HG02938 (cell line): ENCODE measurements at regions not wholly inside any gene's neighbourhood (a gene's known extent, or its start where the extent isn't known, plus 50 kb on each side); places are given as distances from the start of the nearest gene placed in this dataset.

Experiments used
- ATAC-seq: cut with Tn5 transposase; IDR thresholded peaks from one replicate; pipeline ENCODE4 v1.9.1; 2021; ENCODE audit warnings: mild to moderate bottlenecking, moderate library complexity; ENCODE audit not compliant: unreplicated experiment

- no peak for ATAC-seq
Measured at GRCh38 chr5:1669276-1670155, 130.1 kb downstream of the MRPL36 start.

- ATAC-seq: no peak
Measured at GRCh38 chr5:1668141-1668721, 131.4 kb downstream of the MRPL36 start.

- ATAC-seq: no peak
Measured at GRCh38 chr5:1667648-1668140, 131.9 kb downstream of the MRPL36 start.

- no peak for ATAC-seq
Measured at GRCh38 chr5:1666812-1667588, 132.6 kb downstream of the MRPL36 start.

- no peak for ATAC-seq
Measured at GRCh38 chr5:1666221-1666620, 133.4 kb downstream of the MRPL36 start.

- ATAC-seq: no peak
Measured at GRCh38 chr5:1665803-1666202, 133.8 kb downstream of the MRPL36 start.

GRCh38 chr5:1665231-1665630 lies 134.4 kb downstream of the MRPL36 start:
- ATAC-seq: no peak

GRCh38 chr5:1663186-1663585 lies 136.5 kb downstream of the MRPL36 start:
- no peak for ATAC-seq

- ATAC-seq: no peak
Measured at GRCh38 chr5:1662559-1663085, 137.0 kb downstream of the MRPL36 start.

- ATAC-seq: no peak
Measured at GRCh38 chr5:1661831-1662558, 137.6 kb downstream of the MRPL36 start.

GRCh38 chr5:1661311-1661710 lies 137.6 kb upstream of the LPCAT1 start:
- ATAC-seq: no peak

- ATAC-seq: no peak
Measured at GRCh38 chr5:1660511-1660910, 136.8 kb upstream of the LPCAT1 start.

GRCh38 chr5:1660001-1660400 lies 136.2 kb upstream of the LPCAT1 start:
- ATAC-seq: no peak

GRCh38 chr5:1659100-1659981 lies 135.6 kb upstream of the LPCAT1 start:
- no peak for ATAC-seq

GRCh38 chr5:1658665-1659064 lies 134.9 kb upstream of the LPCAT1 start:
- no peak for ATAC-seq

- no peak for ATAC-seq
Measured at GRCh38 chr5:1657161-1657741, 133.5 kb upstream of the LPCAT1 start.

GRCh38 chr5:1656271-1656975 lies 132.7 kb upstream of the LPCAT1 start:
- no peak for ATAC-seq

- no peak for ATAC-seq
Measured at GRCh38 chr5:1655496-1656270, 131.9 kb upstream of the LPCAT1 start.
